ENCODE measurements at regions not wholly inside any gene's neighbourhood (a gene's known extent, or its start where the extent isn't known, plus 50 kb on each side); places are given as distances from the start of the nearest gene placed in this dataset.
"Not testable (repeated sequence)": the region's sequence is repeated elsewhere in the genome, so short reads cannot be mapped to it uniquely, and the experiment has no call there.

DNA sequence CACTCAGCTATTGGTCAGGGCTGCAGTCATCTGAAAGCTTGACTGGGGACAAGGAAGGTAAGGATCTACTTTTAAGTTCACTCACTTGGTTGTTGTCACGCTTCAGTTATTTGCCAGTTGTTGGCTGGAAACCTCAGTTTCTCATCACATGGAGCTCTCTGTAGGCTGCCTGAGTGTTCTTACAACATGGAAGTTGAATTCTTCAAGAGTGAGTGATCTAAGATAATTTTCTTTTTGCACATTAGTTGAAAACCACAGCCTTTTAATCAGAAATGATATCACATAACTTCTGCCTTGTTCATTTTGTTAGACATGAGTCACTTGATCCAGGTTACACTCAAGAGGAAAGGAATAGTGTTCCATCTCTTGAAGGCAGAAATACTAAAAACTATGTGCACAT lies 552.7 kb downstream of the RAPGEF2 start:
- DNase-seq (ENCODE audit: low read depth), result no peak

- no peak for DNase-seq (ENCODE audit: low read depth)
Observed at GRCh38 chr4:159669094-159669493, 566.2 kb downstream of the RAPGEF2 start.

DNA sequence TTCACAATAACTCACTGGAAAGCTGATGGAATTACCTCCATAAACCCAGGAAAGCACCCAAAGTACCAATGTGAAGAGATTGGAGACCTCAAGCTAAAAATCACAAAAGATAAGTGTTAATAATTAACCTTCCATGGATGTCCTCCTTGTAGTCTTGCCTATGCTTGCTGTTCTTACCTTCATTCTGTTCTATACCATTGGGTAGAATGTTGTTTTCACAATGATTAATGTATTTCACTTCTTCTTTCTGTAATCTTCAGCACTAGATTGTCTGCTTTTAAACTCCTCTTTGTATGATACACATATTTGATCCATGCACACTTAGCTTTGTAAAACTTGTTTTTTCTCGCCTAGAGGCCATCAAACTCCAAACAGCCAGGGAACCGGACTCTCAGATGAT lies 570.3 kb downstream of the RAPGEF2 start:
- DNase-seq (ENCODE audit: low read depth), result no peak

DNA sequence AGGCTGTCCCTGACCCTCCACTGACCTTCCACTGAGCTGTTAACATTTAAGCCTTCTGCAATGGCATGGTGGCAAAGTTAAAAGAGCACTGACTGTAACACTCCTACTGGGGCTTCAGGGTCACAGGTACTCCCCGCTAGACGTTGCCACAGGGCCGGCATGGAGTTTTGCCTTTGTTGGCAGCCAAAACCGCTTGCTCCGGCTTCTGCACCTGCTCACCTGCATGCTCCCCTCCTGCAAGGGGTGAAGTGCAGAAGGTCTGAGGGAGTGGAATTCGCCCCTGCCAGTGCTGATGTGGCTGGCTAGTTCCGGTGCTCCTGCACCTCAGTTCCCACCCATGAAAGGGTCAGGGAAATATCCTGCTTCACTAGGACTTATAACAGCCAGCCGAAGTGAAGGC lies 571.4 kb downstream of the RAPGEF2 start:
- DNase-seq (ENCODE audit: low read depth), result no peak

DNA sequence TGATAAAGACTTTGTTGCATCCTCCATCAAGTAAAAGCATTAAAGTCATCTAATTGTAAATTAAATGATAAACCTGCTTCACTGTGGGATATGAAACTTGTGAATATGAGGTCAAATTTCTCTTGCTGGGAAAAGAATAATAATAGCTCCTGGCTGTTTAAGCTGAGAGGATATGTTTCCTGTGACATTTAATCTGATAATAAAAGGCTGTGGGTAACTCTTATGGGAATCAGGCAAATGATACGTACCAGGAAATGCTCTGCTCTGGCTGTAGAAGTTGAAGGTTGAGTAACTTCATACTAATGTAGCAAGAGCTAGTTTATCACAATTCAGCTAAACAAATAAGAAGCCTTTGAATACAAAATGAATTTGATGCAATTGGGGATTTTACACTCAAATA lies 574.6 kb downstream of the RAPGEF2 start:
- no peak for DNase-seq (ENCODE audit: low read depth)

DNA sequence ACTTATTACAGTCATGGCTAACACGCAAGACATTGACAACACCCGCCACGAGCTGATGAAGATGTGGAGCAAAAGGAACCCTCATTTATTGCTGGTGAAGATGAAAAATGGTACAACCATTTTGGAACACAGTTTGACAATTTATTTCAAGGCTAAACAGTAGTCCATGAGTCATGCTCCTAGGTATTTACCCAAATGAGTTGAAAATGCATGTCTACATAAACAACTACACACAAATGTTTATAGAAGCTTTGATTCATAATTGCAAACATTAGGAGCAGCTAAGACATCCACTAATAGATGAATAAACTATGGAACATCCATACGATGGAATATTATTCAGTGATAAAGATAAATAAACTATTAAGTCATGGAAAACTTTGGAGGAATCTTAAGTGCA lies 580.1 kb downstream of the RAPGEF2 start:
- DNase-seq (ENCODE audit: low read depth), result no peak

GRCh38 chr4:159684061-159684460 lies 581.2 kb downstream of the RAPGEF2 start:
- no peak for DNase-seq (ENCODE audit: low read depth)

- no peak for DNase-seq (ENCODE audit: low read depth)
Observed at GRCh38 chr4:159685340-159686092, 582.6 kb downstream of the RAPGEF2 start.

DNA sequence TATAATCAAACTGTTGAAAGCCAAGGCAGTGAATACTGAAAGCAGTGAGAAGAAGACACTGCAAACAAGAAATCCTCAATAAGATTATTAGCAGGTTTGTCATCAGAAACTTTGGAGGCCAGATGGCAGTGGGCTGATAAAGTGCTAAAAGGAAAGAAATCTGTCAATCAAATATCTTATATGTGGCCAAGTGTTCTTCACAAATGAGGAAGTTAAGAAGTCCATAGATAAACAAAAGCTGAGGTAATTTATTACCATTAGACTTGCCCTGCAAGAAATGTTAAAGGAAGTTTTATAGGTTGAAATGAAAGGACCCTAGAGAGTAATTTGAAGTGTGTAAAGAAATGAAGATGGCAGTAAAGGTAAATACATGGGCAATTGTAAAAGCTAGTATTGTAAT lies 586.6 kb downstream of the RAPGEF2 start:
- no peak for DNase-seq (ENCODE audit: low read depth)

GRCh38 chr4:159697322-159698283 lies 594.7 kb downstream of the RAPGEF2 start:
- no peak for DNase-seq (ENCODE audit: low read depth)

DNA sequence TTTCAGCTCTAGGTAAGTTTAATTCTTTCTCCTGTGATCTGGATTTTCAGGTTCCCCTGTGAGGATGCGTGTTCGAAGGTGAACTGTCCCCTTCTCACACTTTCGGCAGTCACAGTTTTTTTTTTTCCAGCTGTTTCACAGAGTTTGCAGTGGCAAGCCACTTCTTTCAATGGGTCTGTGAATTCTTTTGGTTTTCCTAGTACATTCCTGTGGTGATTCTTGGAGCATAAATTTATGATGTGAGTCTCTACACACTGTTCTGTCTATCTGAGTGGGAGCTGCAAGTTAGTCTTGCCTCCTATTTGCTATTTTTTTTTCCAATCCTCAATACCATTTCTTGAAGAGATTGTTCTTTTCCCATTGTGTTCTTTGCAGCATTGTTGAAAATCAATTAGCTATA lies 595.5 kb downstream of the RAPGEF2 start:
- DNase-seq (ENCODE audit: low read depth), result no peak

DNA sequence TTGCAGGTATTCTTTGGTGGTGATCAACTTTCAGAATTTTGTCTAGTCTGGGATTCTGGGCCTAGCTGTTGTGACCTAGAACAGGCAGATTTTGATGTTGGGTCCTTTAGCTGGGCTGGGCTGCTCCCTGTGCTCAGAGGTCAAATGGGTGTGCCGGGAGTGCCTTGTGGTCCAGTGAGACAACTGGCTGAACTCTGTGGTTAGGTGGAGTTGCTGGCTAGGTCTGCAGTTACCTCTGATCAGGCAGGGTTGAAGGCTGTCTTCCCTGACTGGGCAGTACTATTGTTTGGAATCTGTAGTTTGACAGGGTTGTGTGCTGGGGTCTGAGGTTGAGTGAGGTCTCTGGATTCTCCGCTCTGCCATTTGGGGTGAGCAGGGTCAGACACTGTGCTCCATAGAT lies 599.3 kb downstream of the RAPGEF2 start:
- DNase-seq (ENCODE audit: low read depth), result no peak

DNA sequence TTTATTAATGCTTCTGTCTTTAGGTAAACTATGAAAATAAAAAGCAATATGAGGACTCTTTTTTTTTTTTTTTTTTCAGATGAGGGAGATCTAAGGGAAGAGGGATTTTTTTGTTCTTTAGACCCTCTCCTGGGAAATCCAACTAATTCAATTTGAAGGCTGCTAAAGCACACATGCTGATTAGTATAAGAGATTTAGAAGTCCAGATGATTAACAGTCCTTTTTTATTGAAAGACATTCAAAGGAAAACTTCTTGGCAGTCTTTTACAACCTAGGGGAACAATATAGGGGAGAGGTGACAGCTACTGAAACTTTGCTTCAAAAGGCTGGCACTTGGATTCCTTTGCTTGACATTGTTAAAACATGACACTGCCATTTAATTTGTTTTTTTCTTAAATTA lies 602.5 kb downstream of the RAPGEF2 start:
- DNase-seq (ENCODE audit: low read depth), result no peak

DNA sequence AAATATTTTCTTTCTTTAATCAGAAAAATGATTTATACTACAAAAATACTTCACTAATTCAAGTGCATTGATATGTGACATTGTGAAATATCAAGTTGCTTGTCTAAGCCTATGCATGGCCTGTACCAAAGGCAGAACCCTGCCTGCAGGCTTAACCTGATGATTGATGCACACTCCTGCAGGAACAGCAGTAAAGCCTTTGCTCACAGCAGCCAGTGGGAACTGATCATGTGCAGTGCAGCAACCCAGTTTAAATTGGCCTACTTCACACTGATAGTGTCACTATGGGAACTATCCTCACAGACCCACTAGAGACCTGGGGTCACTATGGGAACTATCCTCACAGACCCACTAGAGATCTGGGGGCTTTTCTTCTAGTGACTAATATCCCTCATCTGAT lies 603.8 kb downstream of the RAPGEF2 start:
- no peak for DNase-seq (ENCODE audit: low read depth)

DNA sequence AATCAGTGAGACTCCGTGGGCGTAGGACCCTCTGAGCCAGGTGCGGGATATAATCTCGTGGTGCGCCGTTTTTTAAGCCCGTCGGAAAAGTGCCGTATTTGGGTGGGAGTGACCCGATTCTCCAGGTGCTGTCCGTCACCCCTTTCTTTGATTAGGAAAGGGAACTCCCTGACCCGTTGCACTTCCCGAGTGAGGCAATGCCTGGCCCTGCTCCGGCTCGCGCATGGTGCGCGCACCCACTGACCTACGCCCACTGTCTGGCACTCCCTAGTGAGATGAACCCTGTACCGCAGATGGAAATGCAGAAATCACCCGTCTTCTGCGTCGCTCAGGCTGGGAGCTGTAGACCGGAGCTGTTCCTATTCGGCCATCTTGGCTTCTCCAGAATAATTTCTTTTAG lies 612.3 kb downstream of the RAPGEF2 start:
- DNase-seq (ENCODE audit: low read depth), result not testable (repeated sequence)

- no peak for DNase-seq (ENCODE audit: low read depth)
Observed at GRCh38 chr4:159719531-159719930, 616.7 kb downstream of the RAPGEF2 start.

DNA sequence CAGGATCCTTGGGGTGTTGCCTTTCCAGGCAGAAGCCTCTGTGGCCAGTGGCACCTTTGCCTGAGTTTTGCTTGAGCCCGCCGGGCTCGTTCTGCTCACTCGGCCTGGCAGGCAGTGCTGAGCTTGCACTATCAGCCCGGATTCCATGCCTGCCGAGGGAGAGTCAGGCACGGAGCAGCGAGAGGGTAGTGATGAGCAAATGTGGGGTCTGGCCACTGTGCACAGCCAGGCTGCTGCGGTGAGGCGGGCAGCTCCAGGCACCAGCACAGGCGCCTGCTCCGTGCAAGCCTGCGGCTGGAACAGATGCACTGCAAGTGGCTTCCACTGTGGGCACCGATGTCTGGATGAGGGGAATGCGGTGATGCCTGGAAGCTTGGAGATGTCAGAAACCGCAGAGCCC lies 619.2 kb downstream of the RAPGEF2 start:
- no peak for DNase-seq (ENCODE audit: low read depth)

GRCh38 chr4:159722918-159723317 lies 620.0 kb downstream of the RAPGEF2 start:
- DNase-seq (ENCODE audit: low read depth), result no peak

DNA sequence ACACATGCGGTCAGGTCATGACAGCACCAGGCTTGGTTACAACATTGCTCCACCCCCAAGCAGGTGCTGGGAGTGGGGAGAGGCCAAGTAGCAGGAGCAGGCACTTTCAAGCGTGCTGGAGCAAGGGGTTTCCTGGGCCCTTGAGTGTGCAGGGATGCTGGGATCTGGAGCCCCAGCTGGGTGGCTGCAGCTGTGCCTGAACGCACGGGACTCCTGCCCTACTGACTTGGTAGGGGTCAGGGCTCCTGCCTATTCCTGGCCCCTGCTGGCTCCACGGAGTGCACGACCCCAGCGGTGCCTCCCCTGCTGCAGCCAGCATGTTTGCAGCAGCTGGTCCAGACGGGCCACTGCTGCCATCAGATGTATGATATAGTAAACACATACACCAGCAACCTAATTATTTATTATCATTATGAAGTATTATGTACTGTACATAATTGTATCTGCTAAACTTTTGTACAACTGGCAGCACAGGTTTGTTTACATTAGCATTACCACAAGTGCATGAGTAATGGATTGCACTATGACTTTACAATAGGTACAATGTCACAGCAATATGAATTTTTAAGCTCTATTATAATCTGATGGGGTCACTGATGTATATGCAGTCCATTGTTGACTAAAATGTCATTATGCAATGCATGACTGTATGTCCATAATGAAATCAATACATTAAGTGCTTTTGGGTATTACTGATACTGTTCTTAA lies 620.6 kb downstream of the RAPGEF2 start:
- no peak for DNase-seq (ENCODE audit: low read depth)

- DNase-seq (ENCODE audit: low read depth), result no peak
Observed at GRCh38 chr4:159725571-159725970, 622.7 kb downstream of the RAPGEF2 start.

DNA sequence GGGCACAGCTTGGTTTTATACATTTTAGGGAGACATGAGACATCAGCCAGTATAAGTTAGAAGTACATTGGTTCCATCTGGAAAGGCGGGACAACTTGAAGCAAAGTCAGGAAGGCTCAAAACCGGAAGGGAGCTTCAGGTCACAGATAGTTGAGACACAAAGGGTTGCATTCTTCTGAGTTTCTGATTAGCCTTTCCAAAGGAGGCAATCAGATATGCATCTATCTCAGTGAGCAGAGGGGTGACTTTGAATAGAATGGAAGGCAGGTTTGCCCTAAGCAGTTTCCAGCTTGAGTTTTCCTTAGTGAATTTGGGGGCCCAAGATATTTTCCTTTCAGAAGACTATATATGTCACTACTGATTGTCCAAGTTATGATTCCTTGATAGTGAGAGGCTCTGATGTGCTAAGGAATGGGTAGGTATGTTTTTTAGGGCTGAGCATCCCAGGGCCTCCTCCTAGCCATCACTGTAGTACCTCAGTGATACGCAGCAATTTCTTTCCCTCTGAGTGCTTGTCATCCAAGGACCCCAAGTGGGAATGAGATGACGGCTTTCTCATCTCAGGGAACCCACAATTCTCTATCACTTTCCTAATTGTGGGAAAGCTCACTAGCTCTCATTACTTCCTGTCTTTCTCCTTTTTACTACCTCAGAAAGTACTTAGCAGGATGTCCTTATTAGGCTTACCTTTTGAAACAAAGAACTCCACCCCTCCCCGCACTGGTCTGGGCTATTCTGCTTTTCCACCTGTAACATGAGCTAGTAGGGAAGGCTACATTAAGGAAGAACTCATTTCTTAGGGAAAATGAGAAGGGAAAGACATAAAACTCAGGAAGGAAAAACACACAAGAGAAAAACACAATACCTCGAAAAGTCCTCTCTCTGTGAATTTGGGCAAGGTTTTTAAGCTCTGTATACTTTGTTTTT lies 632.7 kb downstream of the RAPGEF2 start:
- DNase-seq (ENCODE audit: low read depth), result no peak

DNA sequence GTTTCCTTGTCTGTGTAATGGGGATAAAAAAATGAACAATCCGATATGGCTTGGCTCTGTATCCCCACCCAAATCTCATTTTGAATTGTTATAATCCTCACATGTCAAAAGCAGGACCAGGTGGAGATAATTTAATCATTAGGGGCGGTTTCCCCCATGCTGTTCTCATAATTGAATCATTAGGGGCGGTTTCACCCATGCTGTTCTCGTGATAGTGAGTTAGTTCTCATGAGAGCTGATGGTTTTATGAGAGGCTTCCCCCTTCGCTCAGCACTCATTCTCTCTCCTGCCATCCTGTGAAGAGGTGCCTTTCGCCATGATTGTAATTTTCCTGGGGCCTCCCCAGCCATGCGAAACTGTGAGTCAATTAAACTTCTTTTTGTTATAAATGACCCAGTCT lies 633.5 kb downstream of the RAPGEF2 start:
- no peak for DNase-seq (ENCODE audit: low read depth)
